ENCODE measurements at regions not wholly inside any gene's neighbourhood (a gene's known extent, or its start where the extent isn't known, plus 50 kb on each side); places are given as distances from the start of the nearest gene placed in this dataset.

DNA sequence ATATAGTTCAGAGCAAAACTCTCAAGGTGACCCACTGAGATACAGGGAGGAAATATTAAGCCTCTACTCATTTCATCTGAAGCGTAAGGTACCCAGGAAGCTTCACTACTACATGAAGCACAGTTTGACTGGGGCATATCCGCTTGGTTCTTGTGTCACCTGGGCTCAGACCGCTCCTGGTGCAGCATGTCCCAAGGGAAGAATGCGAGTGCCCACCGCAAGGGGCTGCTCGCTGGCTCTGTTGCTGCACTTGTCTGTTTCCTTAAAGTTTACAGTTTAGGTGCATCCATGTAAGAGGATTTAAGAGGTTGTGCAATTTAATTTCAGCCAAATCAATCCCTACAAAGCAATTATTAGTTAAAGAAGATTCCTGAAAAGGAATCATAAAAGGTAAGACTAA is 507.8 kb downstream of the FBXO15 start:
- H2AFZ ChIP-seq (ENCODE audit: low read length) = no peak overlapping the region

DNA sequence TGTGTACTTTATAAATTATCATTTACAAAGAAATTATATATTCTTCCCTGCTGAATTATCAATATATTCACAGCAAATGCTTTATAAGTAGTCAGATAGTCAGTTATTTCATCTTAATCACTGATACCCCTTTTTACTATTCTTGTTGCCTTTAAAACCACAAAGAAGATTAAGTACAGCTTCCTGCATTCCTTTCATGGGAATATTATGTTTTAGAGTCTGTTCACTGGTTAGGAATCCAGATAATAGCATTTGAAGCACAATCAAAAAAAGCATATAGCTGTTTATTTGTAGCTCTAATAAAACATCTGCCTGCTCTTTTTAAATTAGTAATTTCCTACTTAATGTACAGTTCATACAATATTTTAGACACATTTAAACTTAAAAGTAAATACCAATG is 508.9 kb downstream of the FBXO15 start:
- Histone ChIP-seq H4K20me1 (ENCODE audit: insufficient read depth, low read length) (no peaks in the 10 kb centered on the region), H2AFZ (ENCODE audit: low read length) (no peak overlapping the region), H3K4me2 (ENCODE audit: insufficient read depth, low read length) (no peak overlapping the region), H3K79me2 (ENCODE audit: insufficient read depth, low read length) (no peaks in the 10 kb centered on the region), H3K9me3 (ENCODE audit: low read depth, low read length) (no peaks in the 10 kb centered on the region), H3K27ac (ENCODE audit: low read depth, low read length) (no peak overlapping the region), H3K27me3 (ENCODE audit: insufficient read depth, low read length) (no peaks in the 10 kb centered on the region), H3K4me1 (ENCODE audit: insufficient read depth, low read length) (peaks cover 5% of the 10 kb centered on the region), H3K36me3 (ENCODE audit: insufficient read depth, low read length) (no peaks in the 10 kb centered on the region), H3K4me3 (ENCODE audit: insufficient read depth, low read length) (no peak overlapping the region)
- TF ChIP-seq, protein P1, sequence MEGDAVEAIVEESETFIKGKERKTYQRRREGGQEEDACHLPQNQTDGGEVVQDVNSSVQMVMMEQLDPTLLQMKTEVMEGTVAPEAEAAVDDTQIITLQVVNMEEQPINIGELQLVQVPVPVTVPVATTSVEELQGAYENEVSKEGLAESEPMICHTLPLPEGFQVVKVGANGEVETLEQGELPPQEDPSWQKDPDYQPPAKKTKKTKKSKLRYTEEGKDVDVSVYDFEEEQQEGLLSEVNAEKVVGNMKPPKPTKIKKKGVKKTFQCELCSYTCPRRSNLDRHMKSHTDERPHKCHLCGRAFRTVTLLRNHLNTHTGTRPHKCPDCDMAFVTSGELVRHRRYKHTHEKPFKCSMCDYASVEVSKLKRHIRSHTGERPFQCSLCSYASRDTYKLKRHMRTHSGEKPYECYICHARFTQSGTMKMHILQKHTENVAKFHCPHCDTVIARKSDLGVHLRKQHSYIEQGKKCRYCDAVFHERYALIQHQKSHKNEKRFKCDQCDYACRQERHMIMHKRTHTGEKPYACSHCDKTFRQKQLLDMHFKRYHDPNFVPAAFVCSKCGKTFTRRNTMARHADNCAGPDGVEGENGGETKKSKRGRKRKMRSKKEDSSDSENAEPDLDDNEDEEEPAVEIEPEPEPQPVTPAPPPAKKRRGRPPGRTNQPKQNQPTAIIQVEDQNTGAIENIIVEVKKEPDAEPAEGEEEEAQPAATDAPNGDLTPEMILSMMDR (IDR thresholded peaks at IDR 0.05; ENCODE audit: extremely low read depth, low read depth, low read length) = no peak
- no peak for DNase-seq (ENCODE audit: insufficient read length, low spot score, missing footprints)

More for the DNA sequence above, 507.8 kb downstream of the FBXO15 start:
- DNase-seq (ENCODE audit: insufficient read length, low spot score, missing footprints) = no peak
- H3K27ac ChIP-seq (ENCODE audit: low read depth, low read length) = no peak overlapping the region
- H3K36me3 ChIP-seq (ENCODE audit: insufficient read depth, low read length) = no peaks in the 10 kb centered on the region
- H3K27me3 ChIP-seq (ENCODE audit: insufficient read depth, low read length) = no peaks in the 10 kb centered on the region
- TF ChIP-seq, protein P1 (IDR thresholded peaks at IDR 0.05; ENCODE audit: extremely low read depth, low read depth, low read length) = no peak
- H3K4me2 ChIP-seq (ENCODE audit: insufficient read depth, low read length) = no peak overlapping the region
- no peaks in the 10 kb centered on the region for H3K79me2 ChIP-seq (ENCODE audit: insufficient read depth, low read length)
- H4K20me1 ChIP-seq (ENCODE audit: insufficient read depth, low read length) = no peaks in the 10 kb centered on the region
- H3K9me3 ChIP-seq (ENCODE audit: low read depth, low read length) = no peaks in the 10 kb centered on the region
- peaks cover 5% of the 10 kb centered on the region for H3K4me1 ChIP-seq (ENCODE audit: insufficient read depth, low read length)
- no peak overlapping the region for H3K4me3 ChIP-seq (ENCODE audit: insufficient read depth, low read length)

DNA sequence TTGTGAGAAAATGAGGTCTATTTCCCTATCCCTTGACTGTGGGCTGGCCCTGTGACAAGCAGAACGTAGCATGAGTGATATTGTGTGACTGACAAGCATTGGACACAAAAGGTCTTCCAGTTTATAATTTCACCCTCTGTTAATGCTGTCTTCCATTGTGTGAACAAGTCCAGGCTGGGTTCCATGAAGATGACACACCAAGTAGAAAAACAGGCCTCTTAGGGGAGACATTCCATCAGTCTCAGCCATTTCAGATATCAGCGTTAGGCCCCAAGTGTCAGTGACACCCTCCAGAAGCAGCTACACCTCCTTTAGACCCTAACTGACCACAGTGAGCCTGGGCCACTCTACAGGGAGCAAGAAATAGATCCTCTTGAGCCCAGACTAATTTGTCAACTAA is 511.3 kb downstream of the FBXO15 start:
- H3K27me3 ChIP-seq (ENCODE audit: insufficient read depth, low read length) = no peaks in the 10 kb centered on the region
- H3K4me3 ChIP-seq (ENCODE audit: insufficient read depth, low read length) = no peak overlapping the region
- peaks cover 5% of the 10 kb centered on the region for H3K4me1 ChIP-seq (ENCODE audit: insufficient read depth, low read length)
- H3K36me3 ChIP-seq (ENCODE audit: insufficient read depth, low read length) = no peaks in the 10 kb centered on the region
- no peak overlapping the region for H3K4me2 ChIP-seq (ENCODE audit: insufficient read depth, low read length)
- TF ChIP-seq, protein P1 (IDR thresholded peaks at IDR 0.05; ENCODE audit: extremely low read depth, low read depth, low read length) = no peak
- H3K79me2 ChIP-seq (ENCODE audit: insufficient read depth, low read length) = no peaks in the 10 kb centered on the region
- peaks cover 2% of the 10 kb centered on the region for H3K9me3 ChIP-seq (ENCODE audit: low read depth, low read length)
- no peak overlapping the region for H3K27ac ChIP-seq (ENCODE audit: low read depth, low read length)
- H2AFZ ChIP-seq (ENCODE audit: low read length) = peak overlapping the region; percentile 39
- H4K20me1 ChIP-seq (ENCODE audit: insufficient read depth, low read length) = no peaks in the 10 kb centered on the region
- DNase-seq (ENCODE audit: insufficient read length, low spot score, missing footprints) = no peak

DNA sequence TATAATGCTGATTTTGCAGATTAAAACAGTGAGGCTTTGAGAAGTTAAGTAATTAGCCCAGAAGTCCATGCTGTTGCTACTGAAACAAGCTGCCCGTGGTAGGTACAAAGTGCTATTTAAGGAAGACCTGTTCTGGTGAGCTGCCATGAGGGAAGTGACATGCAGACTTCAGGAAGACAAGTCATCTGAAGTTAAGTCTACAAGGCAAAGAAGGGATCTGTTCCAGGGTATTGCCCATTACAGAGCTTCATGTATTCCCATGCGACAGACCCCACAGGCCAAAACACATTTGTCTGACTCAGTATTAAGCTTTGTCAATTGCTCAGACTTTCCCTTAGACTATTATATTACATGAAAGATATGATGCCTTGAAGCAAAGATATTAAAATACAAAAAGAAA is 520.8 kb downstream of the FBXO15 start:
- H3K79me2 ChIP-seq (ENCODE audit: insufficient read depth, low read length) = no peaks in the 10 kb centered on the region
- no peaks in the 10 kb centered on the region for H3K9me3 ChIP-seq (ENCODE audit: low read depth, low read length)

More for the DNA sequence above, 520.8 kb downstream of the FBXO15 start:
- Histone ChIP-seq H2AFZ (ENCODE audit: low read length) (no peak overlapping the region), H4K20me1 (ENCODE audit: insufficient read depth, low read length) (no peaks in the 10 kb centered on the region), H3K4me2 (ENCODE audit: insufficient read depth, low read length) (no peak overlapping the region), H3K36me3 (ENCODE audit: insufficient read depth, low read length) (no peaks in the 10 kb centered on the region), H3K4me3 (ENCODE audit: insufficient read depth, low read length) (no peak overlapping the region), H3K27me3 (ENCODE audit: insufficient read depth, low read length) (no peaks in the 10 kb centered on the region), H3K27ac (ENCODE audit: low read depth, low read length) (no peak overlapping the region), H3K4me1 (ENCODE audit: insufficient read depth, low read length) (no peaks in the 10 kb centered on the region)
- no peak for DNase-seq (ENCODE audit: insufficient read length, low spot score, missing footprints)
- TF ChIP-seq, protein P1 (IDR thresholded peaks at IDR 0.05; ENCODE audit: extremely low read depth, low read depth, low read length) = no peak

Measured in osteoblast (primary cell).